ENCODE measurements at regions not wholly inside any gene's neighbourhood (a gene's known extent, or its start where the extent isn't known, plus 50 kb on each side); places are given as distances from the start of the nearest gene placed in this dataset.
A peak's percentile ranks its signal among the peaks of the same experiment; 100 is the strongest.

GRCh38 chr1:70895531-70895930, 152.1 kb downstream of the PTGER3 start:
- no peak for DNase-seq

GRCh38 chr1:70896224-70896623, 151.4 kb downstream of the PTGER3 start:
- DNase-seq, result peak; percentile 19 to 32

DNA sequence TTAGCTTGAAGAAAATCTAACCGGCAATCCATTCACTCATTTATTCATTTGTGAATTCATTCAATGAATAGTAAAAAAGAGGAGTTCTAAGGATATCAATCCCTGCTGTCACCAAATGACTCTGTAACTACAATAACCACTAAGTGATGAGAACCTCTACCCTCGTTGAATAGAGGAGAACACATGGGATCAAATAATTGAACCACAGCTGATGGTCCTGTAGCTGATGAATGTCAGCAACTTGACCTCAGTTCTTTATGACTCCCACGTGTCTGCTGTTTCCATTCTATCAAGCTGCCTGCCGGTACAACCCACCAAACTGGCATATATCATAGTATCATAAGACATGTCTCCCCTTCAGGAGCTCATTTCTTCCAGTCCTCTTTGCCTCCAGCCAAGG, 150.3 kb downstream of the PTGER3 start:
- DNase-seq, result no peak

DNA sequence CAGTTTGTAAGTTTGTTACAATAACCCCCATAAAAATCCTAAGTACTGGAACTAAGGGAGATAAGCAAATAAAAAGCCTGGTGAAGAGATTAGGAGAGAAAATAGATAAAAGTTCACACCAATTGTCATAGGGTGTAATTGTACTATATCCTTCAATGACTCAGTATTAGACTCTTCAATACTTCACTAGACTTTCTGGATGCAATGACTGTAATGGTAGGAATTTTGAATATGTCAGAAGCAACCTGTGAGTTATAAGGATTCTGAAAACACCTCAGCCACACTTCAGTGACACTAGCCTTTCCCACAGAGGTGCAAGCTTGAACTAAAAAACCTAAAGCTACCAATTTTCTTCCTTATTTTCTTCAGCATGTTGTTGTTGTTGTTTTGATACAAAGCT, 147.9 kb downstream of the PTGER3 start:
- no peak for DNase-seq

DNA sequence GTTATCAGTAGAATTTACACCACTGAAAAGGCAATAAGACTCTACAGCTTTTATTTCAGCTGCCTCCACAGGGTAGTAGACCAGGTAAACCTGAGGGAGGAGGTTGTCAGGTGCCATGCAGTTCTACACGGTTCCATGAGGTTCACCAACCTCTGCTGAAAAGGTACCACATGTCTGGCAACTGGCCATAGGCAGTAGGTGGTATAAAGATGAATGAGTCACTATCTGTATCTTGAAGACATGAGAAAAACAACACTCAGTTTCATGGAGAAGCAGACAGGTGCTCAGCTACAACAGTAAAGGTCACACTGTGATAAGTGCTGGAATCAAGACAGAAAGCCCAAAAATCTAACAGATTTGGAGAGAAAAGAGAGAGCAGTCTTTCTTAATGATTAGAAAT, 145.4 kb downstream of the PTGER3 start:
- no peak for DNase-seq

DNA sequence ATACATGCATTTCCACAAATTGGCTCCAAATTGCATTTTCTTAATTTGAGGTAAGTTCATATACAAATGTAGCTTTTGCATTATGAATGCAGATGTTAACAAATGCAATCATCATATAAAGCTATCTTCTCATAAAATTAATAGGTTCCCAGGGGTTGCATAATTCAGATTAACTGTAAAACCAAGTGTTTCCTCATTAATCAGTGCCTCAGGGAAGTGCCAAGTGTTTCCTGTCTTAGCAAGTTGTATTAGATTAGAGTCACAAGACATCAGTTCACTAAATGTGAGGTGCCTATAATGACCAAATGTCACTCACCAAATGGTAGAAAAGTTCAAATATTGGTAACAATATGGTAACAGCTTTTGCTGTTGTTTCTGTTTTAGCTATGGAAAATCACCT, 140.8 kb downstream of the PTGER3 start:
- DNase-seq, result peak in 1 of 2 experiments; percentile 21

GRCh38 chr1:70907563-70908310, 139.9 kb downstream of the PTGER3 start:
- no peak for DNase-seq

- peak; percentile 20 to 26 for DNase-seq
Observed at GRCh38 chr1:70909262-70909822, 138.3 kb downstream of the PTGER3 start.

DNA sequence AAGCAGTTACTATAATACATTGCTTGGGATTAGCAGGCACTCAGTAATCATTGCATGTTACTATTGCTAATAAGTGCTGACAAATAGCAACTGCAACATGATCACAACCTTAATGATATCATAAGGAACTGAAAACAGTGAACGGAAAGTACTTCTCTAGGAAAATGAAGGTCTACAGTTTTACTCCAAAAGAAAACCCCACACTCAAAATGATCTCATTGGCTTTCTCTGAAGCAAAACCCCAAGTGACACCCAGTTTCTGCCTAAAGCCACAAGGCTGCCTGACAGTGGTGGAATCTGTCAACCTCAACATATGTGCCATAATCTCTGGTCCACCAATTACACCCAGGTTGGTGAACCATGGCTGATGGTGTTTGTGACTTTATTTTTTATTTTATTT, 137.6 kb downstream of the PTGER3 start:
- no peak for DNase-seq

- no peak for DNase-seq
Observed at GRCh38 chr1:70911861-70912260, 135.8 kb downstream of the PTGER3 start.

DNA sequence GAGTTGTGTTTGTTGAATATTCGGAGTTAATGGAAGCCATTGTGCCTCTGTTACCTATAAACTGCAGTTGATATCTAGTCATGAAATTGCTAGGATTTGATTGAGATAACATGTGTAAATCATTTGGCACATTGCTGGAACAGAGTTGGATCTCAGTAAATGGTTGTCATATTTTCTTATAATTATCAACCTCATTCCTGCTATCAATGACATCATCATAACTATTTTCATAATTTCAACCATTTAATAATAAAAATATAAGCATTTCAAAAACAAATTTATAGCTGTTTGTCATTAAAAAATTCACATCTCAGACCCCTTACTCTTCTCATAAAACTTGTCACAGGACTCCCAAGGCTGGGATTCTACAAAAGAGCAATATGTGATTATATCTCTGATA, 133.4 kb downstream of the PTGER3 start:
- DNase-seq, result no peak

GRCh38 chr1:70915258-70916033, 132.2 kb downstream of the PTGER3 start:
- no peak for DNase-seq

GRCh38 chr1:70916034-70916427, 131.6 kb downstream of the PTGER3 start:
- DNase-seq, result no peak

DNA sequence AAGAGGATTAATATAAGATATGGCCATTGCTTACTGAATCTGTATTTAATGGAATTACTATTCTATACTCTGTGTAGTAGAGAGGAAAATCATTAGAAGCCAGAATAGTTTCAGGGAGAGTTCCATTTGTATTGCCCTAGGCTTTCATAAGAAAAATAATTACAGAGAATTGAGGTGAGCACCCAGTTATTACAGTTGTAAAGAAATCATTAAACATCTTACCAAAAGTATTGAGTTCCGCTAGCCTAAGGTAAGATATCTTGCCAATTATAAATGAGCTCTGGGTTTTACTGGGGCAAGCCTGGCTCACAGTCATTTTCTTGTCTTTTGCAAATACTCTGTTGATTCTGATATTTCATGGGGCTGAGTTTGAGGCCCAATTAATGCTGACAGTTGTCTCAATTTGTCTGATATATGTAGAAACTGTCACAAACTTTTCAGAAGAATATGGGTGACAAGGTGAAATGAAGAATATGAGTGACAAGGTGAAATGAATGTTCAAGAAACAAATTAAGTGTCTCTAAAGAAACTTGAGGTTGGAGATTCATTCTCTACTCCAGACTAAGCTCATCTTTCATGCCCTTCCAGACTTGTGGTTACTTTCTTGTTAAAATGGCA, 127.8 kb downstream of the PTGER3 start:
- DNase-seq, result no peak
